HG02623 (cell line): ENCODE measurements at regions not wholly inside any gene's neighbourhood (a gene's known extent, or its start where the extent isn't known, plus 50 kb on each side); places are given as distances from the start of the nearest gene placed in this dataset.

ENCODE experiments used
- ATAC-seq: cut with Tn5 transposase; IDR thresholded peaks from one replicate; pipeline ENCODE4 v1.9.1; 2021; ENCODE audit warnings: moderate library complexity; ENCODE audit not compliant: unreplicated experiment

GRCh38 chr13:21316376-21316775, 139.9 kb downstream of the MRPL57 start:
- ATAC-seq = no peak

GRCh38 chr13:21318891-21319532, 140.1 kb downstream of the ZDHHC20 start:
- no peak for ATAC-seq

- no peak for ATAC-seq
These were observed 139.0 kb downstream of the ZDHHC20 start for GRCh38 chr13:21319869-21320641.

- ATAC-seq = no peak
These were observed 138.5 kb downstream of the ZDHHC20 start for GRCh38 chr13:21320642-21321034.

GRCh38 chr13:21321269-21321668, 137.8 kb downstream of the ZDHHC20 start:
- no peak for ATAC-seq

GRCh38 chr13:21322327-21322965, 136.7 kb downstream of the ZDHHC20 start:
- ATAC-seq = no peak
